WTC11 (cell line): ENCODE measurements at regions not wholly inside any gene's neighbourhood (a gene's known extent, or its start where the extent isn't known, plus 50 kb on each side); places are given as distances from the start of the nearest gene placed in this dataset.
"Not testable (repeated sequence)": the region's sequence is repeated elsewhere in the genome, so short reads cannot be mapped to it uniquely, and the experiment has no call there.

Experiments
- ATAC-seq: fragments of 200-7000 bp; cut with Tn5 transposase; 2 replicates; pipeline ENCODE4 v1.10.0; 2021; ENCODE audit warnings: mild to moderate bottlenecking, moderate library complexity
- CTCF ChIA-PET: fragments of 300-600 bp; sonication (Branson Sonifier 250); formaldehyde crosslinking; loops from one replicate; lab custom pipeline; 2021; ENCODE audit warnings: antibody characterized with exemption; lab: Charles Lee
- POLR2A ChIA-PET: fragments of 350-600 bp; sonication (Branson Sonifier 250); formaldehyde crosslinking; loops from one replicate; lab custom pipeline; 2021; ENCODE audit warnings: antibody characterized with exemption; lab: Charles Lee
- DNase-seq: peaks from one replicate; pipeline ENCODE4 v3.0.0; 2021; ENCODE audit warnings: low spot score
- H3K27ac Mint-ChIP-seq: 2 replicates; pipeline ENCODE4 v1.8.0; 2021; ENCODE audit warnings: mixed read lengths
- H3K27me3 Mint-ChIP-seq: 2 replicates; pipeline ENCODE4 v1.8.0; 2021; ENCODE audit warnings: low read depth, mild to moderate bottlenecking, moderate library complexity, mixed read lengths
- H3K36me3 Mint-ChIP-seq: 2 replicates; pipeline ENCODE4 v1.8.0; 2021; ENCODE audit warnings: mixed read lengths
- H3K4me1 Mint-ChIP-seq: 2 replicates; pipeline ENCODE4 v1.8.0; 2022; ENCODE audit warnings: mixed read lengths
- H3K4me3 Mint-ChIP-seq: 2 replicates; pipeline ENCODE4 v1.8.0; 2021; ENCODE audit warnings: mild to moderate bottlenecking, moderate library complexity, mixed read lengths
- H3K9me3 Mint-ChIP-seq: 2 replicates; pipeline ENCODE4 v1.8.0; 2021; ENCODE audit warnings: mixed read lengths
- CDX4 ChIP-seq: fragments of 250-450 bp; sonication (Bioruptor Pico); IDR thresholded peaks from 2 replicates; pipeline ENCODE4 v1.9.0; 2021; ENCODE audit warnings: moderate library complexity, mild to moderate bottlenecking, inconsistent platforms, borderline replicate concordance
- ELF4 ChIP-seq: sonication (generic); formaldehyde crosslinking; IDR thresholded peaks from 2 replicates; pipeline ENCODE4 v1.8.1; 2022; ENCODE audit warnings: low read depth, mild to moderate bottlenecking, moderate library complexity, missing genetic modification reagents
- EMX1 ChIP-seq: fragments of 250-450 bp; sonication (Bioruptor Pico); IDR thresholded peaks from 2 replicates; pipeline ENCODE4 v1.8.0; 2021; ENCODE audit warnings: mild to moderate bottlenecking
- FOXK1 ChIP-seq: sonication (generic); formaldehyde crosslinking; IDR thresholded peaks from 2 replicates; pipeline ENCODE4 v1.8.0; 2022; ENCODE audit warnings: mild to moderate bottlenecking, moderate library complexity, missing genetic modification reagents
- HMGA2 ChIP-seq: fragments of 250-450 bp; sonication (Bioruptor Pico); IDR thresholded peaks from 2 replicates; pipeline ENCODE4 v1.4.0; 2021; ENCODE audit warnings: mild to moderate bottlenecking, moderate library complexity
- JUN ChIP-seq: sonication (generic); formaldehyde crosslinking; IDR thresholded peaks from 2 replicates; pipeline ENCODE4 v1.8.0; 2023; ENCODE audit warnings: mild to moderate bottlenecking, missing genetic modification reagents
- MLX ChIP-seq: sonication (generic); formaldehyde crosslinking; IDR thresholded peaks from 2 replicates; pipeline ENCODE4 v1.8.1; 2023; ENCODE audit warnings: mild to moderate bottlenecking, missing genetic modification reagents, moderate library complexity
- MXD4 ChIP-seq: fragments of 250-450 bp; sonication (Bioruptor Pico); IDR thresholded peaks from 2 replicates; pipeline ENCODE4 v1.8.0; 2021; ENCODE audit warnings: mild to moderate bottlenecking, moderate library complexity, borderline replicate concordance
- MYBL2 ChIP-seq: sonication (generic); formaldehyde crosslinking; IDR thresholded peaks from 2 replicates; pipeline ENCODE4 v1.8.1; 2023; ENCODE audit warnings: mild to moderate bottlenecking, moderate library complexity, missing genetic modification reagents
- TP53 ChIP-seq: sonication (generic); formaldehyde crosslinking; IDR thresholded peaks from 2 replicates; pipeline ENCODE4 v1.8.1; 2023; ENCODE audit warnings: mild to moderate bottlenecking, missing genetic modification reagents
- USF1 ChIP-seq: sonication (generic); formaldehyde crosslinking; IDR thresholded peaks from 2 replicates; pipeline ENCODE4 v1.8.0; 2022; ENCODE audit warnings: mild to moderate bottlenecking, missing genetic modification reagents
- ZNF121 ChIP-seq: sonication (generic); formaldehyde crosslinking; IDR thresholded peaks from 2 replicates; pipeline ENCODE4 v1.8.0; 2023; ENCODE audit warnings: missing genetic modification reagents
- ZNF532 ChIP-seq: fragments of 250-450 bp; sonication (Bioruptor Pico); IDR thresholded peaks from 2 replicates; pipeline ENCODE4 v1.9.0; 2021; ENCODE audit warnings: mild to moderate bottlenecking, borderline replicate concordance
- TF ChIP-seq, protein P1 (sequence below): sonication (generic); formaldehyde crosslinking; IDR thresholded peaks from 2 replicates; pipeline ENCODE4 v1.8.1; 2022; ENCODE audit warnings: mild to moderate bottlenecking, moderate library complexity, missing genetic modification reagents
- TF ChIP-seq, protein P2 (sequence below): sonication (generic); formaldehyde crosslinking; IDR thresholded peaks from 2 replicates; pipeline ENCODE4 v1.8.0; 2023; ENCODE audit warnings: missing genetic modification reagents
- TF ChIP-seq, protein P3 (sequence below): sonication (generic); formaldehyde crosslinking; IDR thresholded peaks from 2 replicates; pipeline ENCODE4 v1.8.0; 2022; ENCODE audit warnings: missing genetic modification reagents
- TF ChIP-seq, protein P4 (sequence below): sonication (generic); formaldehyde crosslinking; conservative IDR thresholded peaks from 2 replicates; pipeline ENCODE4 v1.8.1; 2022; ENCODE audit warnings: mild to moderate bottlenecking, missing genetic modification reagents

DNA sequence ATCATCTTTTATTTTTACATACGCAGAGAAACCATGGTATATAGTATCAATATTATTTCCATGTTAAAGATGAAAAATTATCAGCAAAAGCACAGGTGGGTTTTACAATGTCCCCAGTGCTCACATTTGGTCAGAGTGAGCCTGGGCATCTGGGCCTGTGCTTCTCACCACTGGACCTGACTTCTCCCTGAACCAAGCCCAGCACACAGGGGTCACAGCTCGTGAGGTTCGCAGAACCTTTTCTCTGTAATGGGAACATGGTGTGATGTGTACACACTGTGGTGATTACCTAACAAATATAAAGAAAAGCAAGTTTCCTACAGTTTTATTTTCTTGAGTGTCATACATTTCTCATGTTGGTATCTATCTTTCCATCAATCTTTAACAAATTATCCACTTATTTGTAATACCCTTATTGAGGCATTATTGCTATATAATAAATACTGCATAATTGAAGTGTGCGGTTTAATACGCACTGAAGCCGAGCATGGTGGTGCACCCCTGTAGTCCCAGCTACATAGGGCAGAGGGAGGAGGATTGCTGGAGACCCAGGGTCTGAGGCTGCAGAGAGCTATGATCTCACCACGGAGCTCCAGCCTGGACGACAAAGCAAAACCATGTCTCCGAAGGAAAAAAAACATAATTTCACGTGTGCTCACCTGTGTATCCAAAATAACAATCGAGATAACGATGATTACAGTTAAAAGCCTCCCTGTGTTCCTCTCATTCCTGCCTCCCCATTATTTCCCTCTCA is 743.2 kb downstream of the TMEM121 start (continued):
- no peak for TF ChIP-seq CDX4
- TF ChIP-seq, protein P1, sequence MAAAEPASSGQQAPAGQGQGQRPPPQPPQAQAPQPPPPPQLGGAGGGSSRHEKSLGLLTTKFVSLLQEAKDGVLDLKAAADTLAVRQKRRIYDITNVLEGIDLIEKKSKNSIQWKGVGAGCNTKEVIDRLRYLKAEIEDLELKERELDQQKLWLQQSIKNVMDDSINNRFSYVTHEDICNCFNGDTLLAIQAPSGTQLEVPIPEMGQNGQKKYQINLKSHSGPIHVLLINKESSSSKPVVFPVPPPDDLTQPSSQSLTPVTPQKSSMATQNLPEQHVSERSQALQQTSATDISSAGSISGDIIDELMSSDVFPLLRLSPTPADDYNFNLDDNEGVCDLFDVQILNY, result no peak
- no peak for TF ChIP-seq JUN (CRISPR knock-in tag)
- TF ChIP-seq USF1 (CRISPR knock-in tag), result no peak

DNA sequence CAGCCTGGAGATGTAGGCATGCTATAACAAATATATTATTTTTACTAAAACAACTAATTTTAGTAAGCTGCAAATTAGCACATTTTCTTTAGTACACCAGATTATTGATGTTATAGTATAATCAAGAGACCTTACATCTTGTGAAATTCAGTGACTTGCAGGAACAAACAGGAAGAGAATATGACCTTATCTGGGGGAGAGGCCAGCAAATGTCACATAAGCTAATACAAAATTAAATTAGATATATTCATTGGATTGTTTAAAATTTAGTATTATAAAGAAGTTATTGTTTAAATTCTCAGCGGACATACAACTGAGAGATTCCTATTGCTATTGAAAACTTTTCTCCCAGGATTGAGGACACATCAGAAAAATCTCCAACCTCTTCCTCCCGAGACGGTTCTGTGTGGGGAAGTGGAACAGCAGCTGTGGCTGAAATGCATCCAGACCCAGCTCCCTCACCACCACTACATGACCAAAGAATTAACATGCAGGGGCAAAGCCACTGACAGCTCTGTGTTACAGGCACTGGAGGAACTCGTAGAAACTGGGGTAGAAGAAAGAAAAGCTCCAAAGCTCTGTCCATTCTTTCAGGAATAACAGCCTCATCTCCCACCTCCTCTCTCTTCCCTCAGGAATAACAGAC is 744.2 kb downstream of the TMEM121 start:
- Mint-ChIP-seq H3K9me3 (peaks cover 89% of the 10 kb centered on the region), H3K36me3 (peaks cover 80% of the 10 kb centered on the region)
- H3K27me3 Mint-ChIP-seq, H3K4me3 Mint-ChIP-seq, ATAC-seq, H3K27ac Mint-ChIP-seq, POLR2A ChIA-PET, H3K4me1 Mint-ChIP-seq, DNase-seq, CTCF ChIA-PET: not testable (repeated sequence)

GRCh38 chr14:106276326-106277267 is 750.2 kb downstream of the TMEM121 start:
- DNase-seq (no peak), ATAC-seq (no peak)
- Mint-ChIP-seq H3K27ac (no peak overlapping the region), H3K4me1 (no peaks in the 10 kb centered on the region), H3K9me3 (peaks cover 83% of the 10 kb centered on the region), H3K36me3 (peaks cover 75% of the 10 kb centered on the region), H3K27me3 (peaks cover 7% of the 10 kb centered on the region), H3K4me3 (no peak overlapping the region)
- POLR2A ChIA-PET, result no interaction called here
- CTCF ChIA-PET, result no interaction called here
- TF ChIP-seq, protein P2, sequence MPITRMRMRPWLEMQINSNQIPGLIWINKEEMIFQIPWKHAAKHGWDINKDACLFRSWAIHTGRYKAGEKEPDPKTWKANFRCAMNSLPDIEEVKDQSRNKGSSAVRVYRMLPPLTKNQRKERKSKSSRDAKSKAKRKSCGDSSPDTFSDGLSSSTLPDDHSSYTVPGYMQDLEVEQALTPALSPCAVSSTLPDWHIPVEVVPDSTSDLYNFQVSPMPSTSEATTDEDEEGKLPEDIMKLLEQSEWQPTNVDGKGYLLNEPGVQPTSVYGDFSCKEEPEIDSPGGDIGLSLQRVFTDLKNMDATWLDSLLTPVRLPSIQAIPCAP (CRISPR knock-in tag), result no peak
- TF ChIP-seq TP53 (CRISPR knock-in tag), result no peak
- TF ChIP-seq HMGA2, result no peak
- no peak for TF ChIP-seq MYBL2
- TF ChIP-seq ZNF121 (CRISPR knock-in tag), result no peak
- TF ChIP-seq ZNF532 (CRISPR knock-in tag), result no peak
- no peak for TF ChIP-seq ELF4
- no peak for TF ChIP-seq MLX
- TF ChIP-seq, protein P3, sequence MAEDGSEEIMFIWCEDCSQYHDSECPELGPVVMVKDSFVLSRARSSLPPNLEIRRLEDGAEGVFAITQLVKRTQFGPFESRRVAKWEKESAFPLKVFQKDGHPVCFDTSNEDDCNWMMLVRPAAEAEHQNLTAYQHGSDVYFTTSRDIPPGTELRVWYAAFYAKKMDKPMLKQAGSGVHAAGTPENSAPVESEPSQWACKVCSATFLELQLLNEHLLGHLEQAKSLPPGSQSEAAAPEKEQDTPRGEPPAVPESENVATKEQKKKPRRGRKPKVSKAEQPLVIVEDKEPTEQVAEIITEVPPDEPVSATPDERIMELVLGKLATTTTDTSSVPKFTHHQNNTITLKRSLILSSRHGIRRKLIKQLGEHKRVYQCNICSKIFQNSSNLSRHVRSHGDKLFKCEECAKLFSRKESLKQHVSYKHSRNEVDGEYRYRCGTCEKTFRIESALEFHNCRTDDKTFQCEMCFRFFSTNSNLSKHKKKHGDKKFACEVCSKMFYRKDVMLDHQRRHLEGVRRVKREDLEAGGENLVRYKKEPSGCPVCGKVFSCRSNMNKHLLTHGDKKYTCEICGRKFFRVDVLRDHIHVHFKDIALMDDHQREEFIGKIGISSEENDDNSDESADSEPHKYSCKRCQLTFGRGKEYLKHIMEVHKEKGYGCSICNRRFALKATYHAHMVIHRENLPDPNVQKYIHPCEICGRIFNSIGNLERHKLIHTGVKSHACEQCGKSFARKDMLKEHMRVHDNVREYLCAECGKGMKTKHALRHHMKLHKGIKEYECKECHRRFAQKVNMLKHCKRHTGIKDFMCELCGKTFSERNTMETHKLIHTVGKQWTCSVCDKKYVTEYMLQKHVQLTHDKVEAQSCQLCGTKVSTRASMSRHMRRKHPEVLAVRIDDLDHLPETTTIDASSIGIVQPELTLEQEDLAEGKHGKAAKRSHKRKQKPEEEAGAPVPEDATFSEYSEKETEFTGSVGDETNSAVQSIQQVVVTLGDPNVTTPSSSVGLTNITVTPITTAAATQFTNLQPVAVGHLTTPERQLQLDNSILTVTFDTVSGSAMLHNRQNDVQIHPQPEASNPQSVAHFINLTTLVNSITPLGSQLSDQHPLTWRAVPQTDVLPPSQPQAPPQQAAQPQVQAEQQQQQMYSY (CRISPR knock-in tag), result no peak
- TF ChIP-seq, protein P4, sequence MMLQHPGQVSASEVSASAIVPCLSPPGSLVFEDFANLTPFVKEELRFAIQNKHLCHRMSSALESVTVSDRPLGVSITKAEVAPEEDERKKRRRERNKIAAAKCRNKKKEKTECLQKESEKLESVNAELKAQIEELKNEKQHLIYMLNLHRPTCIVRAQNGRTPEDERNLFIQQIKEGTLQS (CRISPR knock-in tag), result no peak
- TF ChIP-seq EMX1 (CRISPR knock-in tag), result no peak
- no peak for TF ChIP-seq MXD4 (CRISPR knock-in tag)
- no peak for TF ChIP-seq FOXK1
